ENCODE measurements at regions not wholly inside any gene's neighbourhood (a gene's known extent, or its start where the extent isn't known, plus 50 kb on each side); places are given as distances from the start of the nearest gene placed in this dataset.
A peak's percentile ranks its signal among the peaks of the same experiment; 100 is the strongest.

DNA sequence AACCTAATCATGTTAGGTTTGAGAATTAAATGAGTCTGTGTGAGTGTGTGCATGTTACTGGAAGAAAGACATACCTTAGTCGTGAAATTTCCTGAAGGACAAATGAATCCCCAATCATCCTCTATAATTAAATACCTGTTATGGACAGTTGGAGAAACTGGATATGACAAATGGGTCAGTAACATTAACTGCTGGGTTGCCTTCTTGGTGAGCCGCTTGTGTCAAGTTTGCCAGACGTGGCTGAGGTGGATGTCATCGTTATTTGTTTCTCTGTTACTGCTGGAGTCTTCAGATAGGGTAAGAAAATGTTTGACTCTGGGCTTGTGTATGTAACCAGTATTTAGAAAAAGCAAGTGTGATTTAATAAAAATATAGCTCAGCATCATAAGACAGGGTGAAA, 131.6 kb downstream of the CAND1 start:
- Histone ChIP-seq H3K4me3 (ENCODE audit: low read length) (no peak overlapping the region), H3K36me3 (ENCODE audit: control insufficient read depth, insufficient read depth, low read length) (no peaks in the 10 kb centered on the region), H3K9me3 (ENCODE audit: control insufficient read depth, low read depth, low read length) (no peaks in the 10 kb centered on the region), H3K4me1 (ENCODE audit: control insufficient read depth, insufficient read depth, low read length) (no peaks in the 10 kb centered on the region), H3K27ac (ENCODE audit: low read length) (no peak overlapping the region), H3K27me3 (ENCODE audit: control insufficient read depth, insufficient read depth, low read length) (no peaks in the 10 kb centered on the region)
- no CpG with 5 or more reads among the region's 4 CpGs for WGBS (ENCODE audit: insufficient coverage, low lambda C conversion rate)
- no peak for DNase-seq

DNA sequence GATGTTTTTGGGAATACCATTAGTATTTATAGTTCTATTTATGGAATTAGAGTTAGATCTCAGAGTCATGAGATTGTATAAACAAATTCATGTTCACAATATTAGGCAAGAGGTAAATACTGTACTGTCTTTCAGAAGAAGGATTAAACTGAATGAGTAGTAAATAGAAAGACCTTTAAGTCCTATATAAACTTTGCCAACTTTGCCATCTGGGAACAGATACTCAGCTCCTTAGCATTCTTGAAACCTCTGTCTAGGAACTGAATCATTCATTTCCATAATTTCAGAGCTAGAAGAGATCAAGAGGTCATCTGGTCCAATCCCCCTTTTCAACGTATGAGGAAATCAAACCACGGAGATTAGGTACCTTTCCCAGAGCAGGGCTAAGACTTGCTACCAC, 141.1 kb downstream of the CAND1 start:
- no peaks in the 10 kb centered on the region for H3K9me3 ChIP-seq (ENCODE audit: control insufficient read depth, low read depth, low read length)
- H3K36me3 ChIP-seq (ENCODE audit: control insufficient read depth, insufficient read depth, low read length): no peaks in the 10 kb centered on the region
- no peaks in the 10 kb centered on the region for H3K27me3 ChIP-seq (ENCODE audit: control insufficient read depth, insufficient read depth, low read length)
- H3K4me3 ChIP-seq (ENCODE audit: low read length): no peak overlapping the region
- no peak overlapping the region for H3K27ac ChIP-seq (ENCODE audit: low read length)
- no CpG with 5 or more reads among the region's 2 CpGs for WGBS (ENCODE audit: insufficient coverage, low lambda C conversion rate)
- peak in 1 of 2 donors; percentile 9 for DNase-seq
- H3K4me1 ChIP-seq (ENCODE audit: control insufficient read depth, insufficient read depth, low read length): peaks cover 27% of the 10 kb centered on the region

DNA sequence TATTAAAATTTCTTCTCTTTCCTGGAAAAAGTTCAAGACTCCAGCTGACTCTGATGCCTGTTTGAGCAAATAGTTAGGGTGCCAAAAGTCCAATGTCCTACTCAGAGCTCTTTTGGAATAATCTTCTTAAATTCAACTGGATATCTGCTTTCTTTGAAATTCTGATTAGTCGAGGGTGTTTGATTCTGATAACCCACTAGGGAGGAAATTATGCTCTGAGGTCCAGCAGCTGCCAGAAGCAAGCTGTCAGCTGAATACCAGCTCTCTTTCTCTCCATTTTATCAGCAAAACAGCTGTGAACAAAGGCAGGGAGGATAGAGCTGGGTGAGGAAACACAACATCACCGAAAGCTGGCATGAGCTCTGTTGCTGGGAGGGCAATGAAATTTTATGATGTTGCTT, 141.5 kb downstream of the CAND1 start:
- DNase-seq: peak in 1 of 2 donors; percentile 39
- Histone ChIP-seq H3K27ac (ENCODE audit: low read length) (no peak overlapping the region), H3K27me3 (ENCODE audit: control insufficient read depth, insufficient read depth, low read length) (no peaks in the 10 kb centered on the region), H3K9me3 (ENCODE audit: control insufficient read depth, low read depth, low read length) (no peaks in the 10 kb centered on the region), H3K36me3 (ENCODE audit: control insufficient read depth, insufficient read depth, low read length) (no peaks in the 10 kb centered on the region), H3K4me1 (ENCODE audit: control insufficient read depth, insufficient read depth, low read length) (peaks cover 27% of the 10 kb centered on the region), H3K4me3 (ENCODE audit: low read length) (no peak overlapping the region)
- WGBS (ENCODE audit: insufficient coverage, low lambda C conversion rate): no CpG with 5 or more reads among the region's 2 CpGs

DNA sequence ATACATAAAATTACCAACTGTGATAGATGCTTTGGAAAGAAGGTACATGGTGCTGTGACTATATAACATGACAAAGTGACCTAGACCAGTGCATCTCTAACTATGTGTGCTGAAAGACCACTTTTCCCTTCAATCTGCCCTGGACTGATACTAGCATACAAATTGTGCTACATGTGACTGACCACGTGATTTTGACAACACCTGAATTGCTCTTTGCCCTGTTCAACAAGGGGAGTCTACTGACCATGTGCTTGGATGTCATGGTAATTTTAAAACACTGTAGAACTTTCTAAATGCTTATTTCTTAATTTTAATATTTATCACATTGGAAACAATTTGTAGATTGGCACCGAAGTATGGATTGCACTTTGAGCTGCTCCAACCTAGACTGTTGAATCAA, 142.4 kb downstream of the CAND1 start:
- no peak overlapping the region for H3K4me3 ChIP-seq (ENCODE audit: low read length)
- no peaks in the 10 kb centered on the region for H3K9me3 ChIP-seq (ENCODE audit: control insufficient read depth, low read depth, low read length)
- no CpG with 5 or more reads among the region's 2 CpGs for WGBS (ENCODE audit: insufficient coverage, low lambda C conversion rate)
- no peaks in the 10 kb centered on the region for H3K36me3 ChIP-seq (ENCODE audit: control insufficient read depth, insufficient read depth, low read length)
- peak overlapping the region; percentile 10 for H3K27ac ChIP-seq (ENCODE audit: low read length)
- peak; percentile 44 to 76 for DNase-seq
- H3K27me3 ChIP-seq (ENCODE audit: control insufficient read depth, insufficient read depth, low read length): no peaks in the 10 kb centered on the region
- H3K4me1 ChIP-seq (ENCODE audit: control insufficient read depth, insufficient read depth, low read length): peaks cover 27% of the 10 kb centered on the region

DNA sequence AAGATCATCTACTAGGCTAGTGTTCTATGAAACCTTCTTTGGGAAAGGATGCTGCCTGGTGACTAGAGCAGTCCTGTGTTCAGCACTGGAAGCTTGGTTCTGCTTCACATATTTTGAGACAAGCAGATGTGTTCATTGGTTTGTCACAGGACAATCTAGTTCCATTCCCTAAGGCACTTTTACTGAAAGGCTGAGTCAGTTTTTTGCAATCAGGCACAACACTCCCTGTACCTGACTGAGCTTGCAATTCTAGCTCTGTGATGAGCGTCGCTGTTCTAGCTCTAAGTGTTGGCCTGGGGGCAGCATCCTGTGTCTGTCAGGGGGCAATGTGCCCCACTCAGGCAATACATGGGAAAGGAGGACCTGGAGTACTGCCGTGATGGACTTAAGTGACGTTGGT, 144.4 kb downstream of the CAND1 start:
- no CpG with 5 or more reads among the region's 4 CpGs for WGBS (ENCODE audit: insufficient coverage, low lambda C conversion rate)
- Histone ChIP-seq H3K4me1 (ENCODE audit: control insufficient read depth, insufficient read depth, low read length) (peaks cover 27% of the 10 kb centered on the region), H3K27ac (ENCODE audit: low read length) (peak overlapping the region; percentile 65), H3K36me3 (ENCODE audit: control insufficient read depth, insufficient read depth, low read length) (no peaks in the 10 kb centered on the region), H3K4me3 (ENCODE audit: low read length) (no peak overlapping the region), H3K27me3 (ENCODE audit: control insufficient read depth, insufficient read depth, low read length) (no peaks in the 10 kb centered on the region), H3K9me3 (ENCODE audit: control insufficient read depth, low read depth, low read length) (no peaks in the 10 kb centered on the region)
- peak in 1 of 2 donors; percentile 60 for DNase-seq

DNA sequence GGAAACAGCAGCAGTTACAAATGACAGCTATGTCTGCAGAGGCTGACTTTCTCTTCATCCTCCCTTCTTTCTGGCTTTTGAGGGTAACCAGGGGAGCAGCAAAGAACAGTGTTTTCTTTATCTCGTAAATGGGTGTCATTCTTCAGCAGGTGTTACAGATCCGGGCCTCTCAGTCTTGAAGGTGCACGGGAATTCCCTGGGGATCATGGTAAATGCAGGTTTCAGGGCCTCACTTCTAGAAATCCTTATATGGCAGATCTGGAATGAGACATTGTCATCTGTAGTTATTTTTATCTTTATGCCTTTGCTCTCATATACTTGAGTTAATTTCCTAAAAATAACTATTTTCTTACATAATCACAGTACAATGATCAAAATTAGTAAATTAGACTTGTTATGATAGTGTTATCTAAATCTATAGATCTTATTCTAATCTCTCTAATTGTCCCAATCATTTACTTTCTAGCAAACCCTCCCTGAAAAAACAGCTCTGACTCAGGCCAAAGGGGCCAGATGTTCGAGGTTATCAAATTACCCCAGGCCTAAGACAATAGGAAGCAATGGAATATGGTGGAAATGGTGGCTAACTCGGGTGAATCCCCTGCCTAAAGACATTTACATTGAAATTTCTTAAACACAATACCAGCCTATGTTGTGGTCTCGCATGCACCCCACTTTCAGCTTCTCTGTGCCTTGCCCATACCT, 145.0 kb downstream of the CAND1 start:
- no peak for DNase-seq
- H3K9me3 ChIP-seq (ENCODE audit: control insufficient read depth, low read depth, low read length): no peaks in the 10 kb centered on the region
- H3K4me1 ChIP-seq (ENCODE audit: control insufficient read depth, insufficient read depth, low read length): peaks cover 27% of the 10 kb centered on the region
- H3K4me3 ChIP-seq (ENCODE audit: low read length): no peak overlapping the region
- no peaks in the 10 kb centered on the region for H3K36me3 ChIP-seq (ENCODE audit: control insufficient read depth, insufficient read depth, low read length)
- H3K27ac ChIP-seq (ENCODE audit: low read length): peak overlapping the region; percentile 65
- no peaks in the 10 kb centered on the region for H3K27me3 ChIP-seq (ENCODE audit: control insufficient read depth, insufficient read depth, low read length)
- WGBS (ENCODE audit: insufficient coverage, low lambda C conversion rate): no CpG with 5 or more reads among the region's 6 CpGs

DNA sequence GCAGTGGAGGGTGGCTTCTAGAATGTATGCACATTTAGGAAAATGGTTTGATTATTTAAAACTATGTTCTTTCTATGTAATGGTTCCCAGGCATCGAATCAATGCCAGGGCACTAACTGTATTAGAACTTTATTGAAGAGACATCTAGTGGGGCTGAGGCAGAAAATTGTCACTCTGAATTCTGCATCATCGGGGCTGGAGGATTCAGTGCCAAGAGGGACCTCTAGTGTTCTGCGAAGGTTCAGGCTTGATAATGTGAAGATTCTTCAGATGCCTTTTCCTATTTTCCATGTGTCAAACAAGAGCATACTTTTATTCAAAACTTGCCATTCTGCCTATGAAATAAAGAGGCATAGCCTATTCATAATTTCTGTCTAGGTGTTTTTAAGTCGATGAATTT, 146.3 kb downstream of the CAND1 start:
- H3K4me3 ChIP-seq (ENCODE audit: low read length): no peak overlapping the region
- H3K27ac ChIP-seq (ENCODE audit: low read length): no peak overlapping the region
- no peak for DNase-seq
- peaks cover 24% of the 10 kb centered on the region for H3K4me1 ChIP-seq (ENCODE audit: control insufficient read depth, insufficient read depth, low read length)
- no peaks in the 10 kb centered on the region for H3K36me3 ChIP-seq (ENCODE audit: control insufficient read depth, insufficient read depth, low read length)
- no peaks in the 10 kb centered on the region for H3K27me3 ChIP-seq (ENCODE audit: control insufficient read depth, insufficient read depth, low read length)
- 53% methylated on average over 3 of the region's 4 CpGs for WGBS (ENCODE audit: insufficient coverage, low lambda C conversion rate)
- H3K9me3 ChIP-seq (ENCODE audit: control insufficient read depth, low read depth, low read length): no peaks in the 10 kb centered on the region

DNA sequence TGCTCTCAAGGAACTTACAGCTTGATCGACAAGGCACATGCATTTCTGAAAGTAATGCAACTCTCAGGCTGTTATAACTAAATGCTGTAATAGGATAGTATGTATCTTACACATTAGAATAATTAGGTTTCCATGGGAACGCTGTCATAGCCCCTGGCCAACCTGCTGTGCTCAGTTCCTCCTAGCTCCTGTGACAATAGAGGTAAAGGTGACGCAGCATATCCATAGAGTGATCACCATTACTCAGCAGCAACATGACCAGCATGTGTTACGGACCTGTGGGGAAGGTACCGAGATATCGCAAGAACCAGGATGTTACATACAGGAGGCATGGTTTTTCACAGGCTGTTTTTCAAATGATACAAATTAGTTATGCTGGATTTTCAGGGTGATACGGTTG, 150.7 kb downstream of the CAND1 start:
- no peaks in the 10 kb centered on the region for H3K36me3 ChIP-seq (ENCODE audit: control insufficient read depth, insufficient read depth, low read length)
- WGBS (ENCODE audit: insufficient coverage, low lambda C conversion rate): 92% methylated on average over 2 of the region's 7 CpGs
- H3K4me3 ChIP-seq (ENCODE audit: low read length): no peak overlapping the region
- no peaks in the 10 kb centered on the region for H3K27me3 ChIP-seq (ENCODE audit: control insufficient read depth, insufficient read depth, low read length)
- H3K4me1 ChIP-seq (ENCODE audit: control insufficient read depth, insufficient read depth, low read length): peaks cover 6% of the 10 kb centered on the region
- H3K9me3 ChIP-seq (ENCODE audit: control insufficient read depth, low read depth, low read length): no peaks in the 10 kb centered on the region
- no peak for DNase-seq
- H3K27ac ChIP-seq (ENCODE audit: low read length): no peak overlapping the region

DNA sequence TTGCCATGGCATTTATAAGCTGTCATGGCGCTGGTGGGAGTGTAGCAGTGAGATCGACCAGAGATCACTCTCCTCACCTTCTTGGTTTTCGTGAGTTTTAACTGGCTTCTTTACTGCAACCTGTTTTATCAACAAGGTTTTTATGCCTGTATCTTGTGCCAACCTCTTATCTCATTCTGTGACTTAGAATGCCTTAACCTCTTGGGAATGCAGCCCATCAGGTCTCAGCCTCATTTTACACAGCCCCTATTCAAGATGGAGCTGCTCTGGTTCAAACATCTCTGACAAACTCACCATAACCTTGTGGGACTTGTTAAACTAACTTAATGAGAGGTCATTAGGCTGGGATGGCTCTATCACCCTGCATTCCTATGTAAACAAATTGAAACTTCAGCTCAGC, 151.3 kb downstream of the CAND1 start:
- H3K27ac ChIP-seq (ENCODE audit: low read length): no peak overlapping the region
- 67% methylated on average over 1 of the region's 3 CpGs for WGBS (ENCODE audit: insufficient coverage, low lambda C conversion rate)
- peaks cover 9% of the 10 kb centered on the region for H3K4me1 ChIP-seq (ENCODE audit: control insufficient read depth, insufficient read depth, low read length)
- no peak overlapping the region for H3K4me3 ChIP-seq (ENCODE audit: low read length)
- DNase-seq: no peak
- no peaks in the 10 kb centered on the region for H3K36me3 ChIP-seq (ENCODE audit: control insufficient read depth, insufficient read depth, low read length)
- no peaks in the 10 kb centered on the region for H3K9me3 ChIP-seq (ENCODE audit: control insufficient read depth, low read depth, low read length)
- H3K27me3 ChIP-seq (ENCODE audit: control insufficient read depth, insufficient read depth, low read length): no peaks in the 10 kb centered on the region

DNA sequence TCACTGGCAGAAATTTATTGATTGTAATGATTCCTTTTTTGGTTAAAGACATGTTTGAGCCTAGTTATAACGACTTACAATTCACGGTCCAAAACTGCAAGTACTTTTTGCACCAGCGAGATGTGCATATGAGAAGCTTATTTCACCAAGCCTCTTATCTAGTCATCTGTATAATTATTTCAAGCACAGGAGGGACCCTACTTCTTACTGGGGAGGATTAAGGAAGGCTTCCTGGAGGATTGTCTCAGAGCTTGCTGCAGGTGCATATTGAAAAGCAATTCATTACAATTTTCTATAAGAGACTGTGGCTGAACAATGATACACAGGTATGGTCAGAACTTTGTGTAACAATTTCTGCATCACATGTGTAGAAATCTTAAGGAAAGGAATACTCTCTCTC, 152.9 kb downstream of the CAND1 start:
- Histone ChIP-seq H3K27ac (ENCODE audit: low read length) (no peak overlapping the region), H3K36me3 (ENCODE audit: control insufficient read depth, insufficient read depth, low read length) (no peaks in the 10 kb centered on the region), H3K4me1 (ENCODE audit: control insufficient read depth, insufficient read depth, low read length) (peaks cover 23% of the 10 kb centered on the region), H3K4me3 (ENCODE audit: low read length) (no peak overlapping the region), H3K9me3 (ENCODE audit: control insufficient read depth, low read depth, low read length) (no peaks in the 10 kb centered on the region), H3K27me3 (ENCODE audit: control insufficient read depth, insufficient read depth, low read length) (no peaks in the 10 kb centered on the region)
- no peak for DNase-seq
- WGBS (ENCODE audit: insufficient coverage, low lambda C conversion rate): no CpG with 5 or more reads among the region's 3 CpGs

DNA sequence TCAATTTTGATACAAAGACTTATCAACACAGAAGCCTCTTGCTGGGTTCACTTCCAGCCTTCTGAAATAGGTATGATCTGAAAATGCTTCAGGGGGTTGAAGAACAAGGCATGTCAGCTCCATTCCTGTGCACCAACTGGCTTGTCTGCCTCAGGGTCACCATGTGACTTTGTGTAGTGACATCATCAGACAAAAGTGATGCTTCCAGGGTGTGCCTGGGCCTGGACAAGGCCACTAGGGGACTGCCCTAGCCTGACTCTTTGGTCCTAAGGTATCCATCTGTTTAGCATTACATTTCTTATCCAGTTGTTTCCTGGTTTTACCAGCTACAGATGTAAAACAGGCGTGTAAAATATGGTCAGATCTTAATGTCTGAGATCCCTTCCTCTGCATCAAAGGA, 155.6 kb downstream of the CAND1 start:
- H3K4me3 ChIP-seq (ENCODE audit: low read length): no peak overlapping the region
- H3K9me3 ChIP-seq (ENCODE audit: control insufficient read depth, low read depth, low read length): no peaks in the 10 kb centered on the region
- DNase-seq: peak in 1 of 2 donors; percentile 38
- no peaks in the 10 kb centered on the region for H3K27me3 ChIP-seq (ENCODE audit: control insufficient read depth, insufficient read depth, low read length)
- peak overlapping the region; percentile 93 for H3K27ac ChIP-seq (ENCODE audit: low read length)
- WGBS (ENCODE audit: insufficient coverage, low lambda C conversion rate): no CpG with 5 or more reads among the region's 1 CpG
- peaks cover 47% of the 10 kb centered on the region for H3K4me1 ChIP-seq (ENCODE audit: control insufficient read depth, insufficient read depth, low read length)
- H3K36me3 ChIP-seq (ENCODE audit: control insufficient read depth, insufficient read depth, low read length): no peaks in the 10 kb centered on the region
